HG02763 (cell line): ENCODE measurements at regions not wholly inside any gene's neighbourhood (a gene's known extent, or its start where the extent isn't known, plus 50 kb on each side); places are given as distances from the start of the nearest gene placed in this dataset.
"Not testable (repeated sequence)": the region's sequence is repeated elsewhere in the genome, so short reads cannot be mapped to it uniquely, and the experiment has no call there.

Experiments used
- ATAC-seq: cut with Tn5 transposase; IDR thresholded peaks from one replicate; pipeline ENCODE4 v1.9.1; 2021; ENCODE audit warnings: mild to moderate bottlenecking, moderate library complexity; ENCODE audit not compliant: unreplicated experiment

- no peak for ATAC-seq
Measured at GRCh38 chr13:81041761-81042160, 700.8 kb upstream of the SPRY2 start.

DNA sequence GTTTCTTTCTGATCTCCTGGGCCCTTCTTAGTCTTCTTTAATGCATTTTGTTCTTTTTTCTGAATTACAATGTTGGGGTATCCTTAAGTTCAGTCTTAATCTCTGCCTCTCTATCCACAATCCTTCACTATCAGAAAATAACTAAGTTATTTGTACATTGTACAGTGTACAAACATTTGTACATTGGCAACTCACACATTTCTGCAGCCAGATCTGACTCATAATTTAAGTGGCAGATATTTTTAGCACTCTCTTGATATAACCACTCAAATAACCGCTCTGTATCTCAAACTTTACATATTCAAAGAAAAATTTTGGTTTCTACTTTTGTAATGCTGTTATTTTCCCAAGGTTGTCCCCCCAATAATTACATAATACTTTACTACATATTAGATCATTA is 691.1 kb upstream of the SPRY2 start:
- no peak for ATAC-seq

- ATAC-seq, result no peak
Measured at GRCh38 chr13:81025091-81025490, 684.2 kb upstream of the SPRY2 start.

- no peak for ATAC-seq
Measured at GRCh38 chr13:81021284-81021840, 680.4 kb upstream of the SPRY2 start.

GRCh38 chr13:81020010-81020409 is 679.1 kb upstream of the SPRY2 start:
- no peak for ATAC-seq

GRCh38 chr13:81018936-81019335 is 678.0 kb upstream of the SPRY2 start:
- no peak for ATAC-seq

DNA sequence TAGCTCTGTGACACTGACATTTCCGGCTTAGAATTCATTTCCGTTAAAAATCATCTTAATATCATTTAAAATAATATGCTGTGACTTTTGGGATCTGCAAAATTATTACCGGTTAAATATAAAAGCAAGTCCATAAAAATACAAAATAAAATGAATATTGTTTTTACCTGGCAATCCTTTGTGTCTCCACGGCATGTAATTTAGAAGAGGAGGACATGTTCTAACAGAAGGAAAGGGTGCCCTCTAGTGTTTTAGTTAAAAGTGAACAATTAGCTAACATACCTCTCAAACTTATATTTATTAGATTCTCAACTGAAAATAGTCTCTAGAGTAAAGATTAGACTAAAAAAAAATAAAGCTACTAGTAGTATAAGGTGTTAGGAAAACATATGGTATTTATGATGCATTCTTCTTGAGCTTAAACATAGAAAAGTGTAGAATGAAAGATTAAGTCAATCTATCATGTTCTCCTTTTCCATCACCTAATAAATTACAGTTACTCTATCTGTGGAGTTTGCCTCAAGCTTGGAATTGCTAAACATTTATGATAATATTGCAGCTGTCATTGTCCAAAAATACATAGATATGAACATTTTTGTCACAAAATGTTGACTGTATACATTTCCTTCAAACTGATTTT is 676.7 kb upstream of the SPRY2 start:
- peak; percentile 50 for ATAC-seq

DNA sequence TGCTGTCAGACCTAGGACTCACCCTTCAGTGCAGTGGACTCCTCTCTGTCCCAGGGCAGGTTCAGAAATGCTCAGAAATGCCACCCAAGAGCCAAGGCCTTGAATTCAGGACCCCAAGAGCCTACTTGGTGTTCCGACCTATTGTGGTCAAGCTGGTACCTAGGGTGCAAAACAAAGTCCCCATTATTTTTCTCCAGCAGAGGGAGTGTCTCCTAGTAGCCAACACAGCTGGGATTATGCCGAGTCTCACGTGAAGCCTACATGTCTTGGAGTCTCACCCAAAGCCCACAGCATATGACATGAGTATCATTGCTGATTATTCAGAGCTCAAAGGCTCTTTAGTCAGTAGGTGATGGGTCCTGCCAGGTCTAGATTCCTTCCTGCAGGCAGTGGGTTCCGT is 671.1 kb upstream of the SPRY2 start:
- ATAC-seq, result no peak

DNA sequence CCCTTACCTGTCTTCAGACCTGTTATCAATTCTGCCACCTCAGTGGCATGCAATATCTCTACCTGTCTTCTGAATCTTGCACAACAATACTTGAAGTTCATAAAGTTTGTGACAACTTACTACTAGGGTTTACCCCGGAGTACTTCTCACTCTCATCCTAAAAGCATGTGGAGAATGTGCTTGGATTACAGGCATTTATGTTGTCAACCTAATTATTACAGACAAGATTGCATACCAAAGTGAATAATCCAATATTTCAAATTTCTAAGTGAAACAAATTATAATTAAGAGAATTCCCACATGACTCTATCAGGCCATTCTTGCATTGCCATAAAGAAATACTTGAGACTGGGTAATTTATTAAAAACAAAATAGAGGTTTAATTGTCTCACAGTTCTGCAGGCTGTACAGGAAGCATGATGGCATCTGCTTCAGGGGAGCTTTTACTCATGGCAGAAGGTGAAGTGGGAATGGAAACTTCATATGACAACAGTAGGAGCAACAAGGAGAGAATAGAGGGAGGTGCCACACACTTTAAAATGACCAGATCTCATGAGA is 661.0 kb upstream of the SPRY2 start:
- no peak for ATAC-seq

- not testable (repeated sequence) for ATAC-seq
Measured at GRCh38 chr13:80998603-80999002, 657.7 kb upstream of the SPRY2 start.

DNA sequence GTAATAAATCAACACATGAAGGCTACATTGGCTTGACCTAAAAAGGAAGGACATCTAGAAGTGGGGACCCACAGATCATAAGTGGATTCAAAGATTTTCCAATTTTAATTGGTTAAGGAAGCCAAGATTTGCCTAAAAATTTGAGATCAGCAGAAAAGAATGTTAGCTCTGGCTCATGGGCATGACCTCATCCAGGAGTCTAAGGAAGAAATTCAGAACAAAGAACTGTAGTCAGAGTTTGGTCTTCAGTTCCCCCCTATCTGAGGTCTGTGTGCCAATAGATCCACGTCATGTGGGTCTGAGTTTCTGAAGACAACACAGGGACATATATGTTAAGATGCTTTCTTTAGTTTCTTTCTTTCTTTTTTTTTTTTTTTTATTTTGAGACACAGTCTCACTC is 648.8 kb upstream of the SPRY2 start:
- ATAC-seq, result no peak

GRCh38 chr13:80989241-80989640 is 648.3 kb upstream of the SPRY2 start:
- ATAC-seq, result no peak

- ATAC-seq, result no peak
Measured at GRCh38 chr13:80988391-80989151, 647.6 kb upstream of the SPRY2 start.

GRCh38 chr13:80979035-80979641 is 638.2 kb upstream of the SPRY2 start:
- peak; percentile 93 for ATAC-seq

GRCh38 chr13:80977168-80977567 is 636.2 kb upstream of the SPRY2 start:
- no peak for ATAC-seq

GRCh38 chr13:80975903-80976302 is 635.0 kb upstream of the SPRY2 start:
- no peak for ATAC-seq

DNA sequence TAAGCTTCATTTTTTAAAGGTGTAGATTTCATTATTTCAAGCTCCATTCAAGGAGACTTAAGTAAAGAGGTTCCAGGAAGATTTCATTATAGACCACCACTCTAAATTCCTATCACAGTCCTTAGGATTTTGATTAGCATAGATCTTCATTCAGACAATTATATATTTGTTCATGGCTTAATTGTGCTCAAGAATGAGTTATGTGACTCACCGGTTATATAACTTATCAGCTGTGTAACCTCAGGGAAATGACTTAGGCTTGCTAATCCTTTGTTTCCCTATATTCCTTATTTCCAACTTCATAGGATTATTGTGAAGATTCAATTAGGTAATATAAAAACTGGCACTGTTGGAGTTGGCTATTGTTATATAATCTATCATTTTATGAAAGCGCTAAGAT is 632.8 kb upstream of the SPRY2 start:
- ATAC-seq, result no peak

DNA sequence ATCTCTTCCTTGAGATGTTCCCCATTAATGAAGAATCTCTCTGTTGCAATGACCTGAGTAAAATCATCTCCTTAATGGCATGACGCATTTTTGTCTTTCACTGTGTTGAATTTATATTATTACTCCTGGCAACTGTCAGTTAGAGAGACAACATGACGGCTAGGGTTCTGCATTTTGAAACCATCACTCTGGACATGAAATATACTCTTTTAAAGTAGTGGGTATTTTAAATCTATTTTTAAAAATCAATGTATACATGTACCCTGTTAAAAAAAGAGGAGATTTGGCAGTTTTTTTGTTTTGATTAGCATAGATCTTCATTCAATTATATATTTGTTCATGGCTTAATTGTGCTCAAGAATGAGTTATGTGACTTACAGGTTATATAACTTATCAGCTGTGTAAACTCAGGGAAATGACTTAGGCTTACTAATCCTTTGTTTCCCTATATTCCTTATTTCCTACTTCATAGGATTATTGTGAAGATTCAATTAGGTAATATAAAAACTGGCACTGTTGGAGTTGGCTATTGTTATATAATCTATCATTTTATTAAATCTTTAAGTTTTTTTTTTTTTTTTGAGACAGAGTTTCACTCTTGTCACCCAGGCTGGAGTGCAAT is 632.0 kb upstream of the SPRY2 start:
- no peak for ATAC-seq

GRCh38 chr13:80965097-80965496 is 624.2 kb upstream of the SPRY2 start:
- no peak for ATAC-seq

GRCh38 chr13:80962855-80963254 is 621.9 kb upstream of the SPRY2 start:
- ATAC-seq, result no peak

DNA sequence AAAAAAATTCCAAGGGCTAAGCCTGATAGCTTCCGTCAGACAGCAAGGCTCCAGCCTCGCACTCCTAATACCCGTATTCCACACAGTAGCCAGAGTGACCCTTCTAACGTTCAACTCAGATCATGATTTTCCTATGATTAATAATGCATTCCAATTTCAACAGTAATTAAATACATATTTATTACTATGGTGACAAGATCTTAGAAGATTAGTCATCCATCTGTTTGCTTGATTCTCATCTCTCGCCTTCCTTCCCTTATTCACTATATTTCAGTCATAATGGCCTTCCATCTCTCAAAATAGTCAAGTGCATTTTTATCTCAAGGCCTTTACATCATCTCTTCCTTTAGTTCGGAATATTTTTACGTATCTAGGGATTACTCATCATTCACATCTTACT is 621.2 kb upstream of the SPRY2 start:
- no peak for ATAC-seq
